NCI-H526 treated with DMSO at 0.1 percent for 48 hours (cell line): ENCODE measurements at regions not wholly inside any gene's neighbourhood (a gene's known extent, or its start where the extent isn't known, plus 50 kb on each side); places are given as distances from the start of the nearest gene placed in this dataset.
"Not testable (repeated sequence)": the region's sequence is repeated elsewhere in the genome, so short reads cannot be mapped to it uniquely, and the experiment has no call there.

Source experiments
- DNase-seq: peaks from one replicate; lab custom pipeline; 2025; lab: John Stamatoyannopoulos, UW

- not testable (repeated sequence) for DNase-seq
Measured at GRCh38 chr2:89874810-89875595, 1183.5 kb downstream of the RPIA start.

DNA sequence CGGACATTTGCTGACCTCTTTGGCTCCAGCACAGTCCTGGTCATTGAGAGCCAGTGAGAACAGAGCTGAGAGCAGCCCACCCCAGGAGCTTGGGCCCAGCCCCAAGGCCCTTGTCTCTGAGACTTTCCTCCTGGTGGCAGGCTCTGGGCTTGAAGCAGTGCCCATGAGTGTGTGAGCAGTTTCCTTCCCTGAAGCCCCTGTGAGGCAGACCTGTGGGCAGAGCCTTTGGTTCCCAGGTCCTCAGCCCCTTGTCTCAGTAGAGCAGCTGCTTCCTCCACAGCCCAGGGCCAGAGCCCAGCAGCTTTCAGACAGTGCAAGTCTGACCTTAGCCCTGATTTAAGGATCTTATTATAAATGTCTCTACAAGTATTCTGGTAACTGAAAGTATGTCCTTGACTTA is 1185.0 kb downstream of the RPIA start:
- DNase-seq: not testable (repeated sequence)

DNA sequence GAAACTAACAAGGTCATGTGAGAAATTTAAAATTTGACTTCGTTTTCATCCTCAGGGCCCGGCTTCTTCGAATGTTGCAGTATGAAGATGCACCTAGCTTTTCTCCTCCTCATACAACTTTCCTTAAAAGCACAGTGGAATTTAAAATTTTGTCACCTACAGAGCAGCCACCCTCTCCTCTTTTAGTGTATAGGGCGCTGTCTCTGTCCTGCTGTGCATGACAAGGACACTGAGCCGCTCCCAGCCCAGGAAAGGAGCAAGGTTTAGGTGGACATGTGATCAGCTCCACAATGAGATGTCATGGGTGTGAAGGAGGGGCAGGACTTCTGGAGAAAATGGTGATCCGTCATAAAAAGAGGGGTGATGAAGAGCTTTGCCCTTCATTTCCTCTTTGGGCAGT is 1185.4 kb downstream of the RPIA start:
- not testable (repeated sequence) for DNase-seq

- DNase-seq: not testable (repeated sequence)
Measured at GRCh38 chr2:89882880-89883279, 1191.4 kb downstream of the RPIA start.

DNA sequence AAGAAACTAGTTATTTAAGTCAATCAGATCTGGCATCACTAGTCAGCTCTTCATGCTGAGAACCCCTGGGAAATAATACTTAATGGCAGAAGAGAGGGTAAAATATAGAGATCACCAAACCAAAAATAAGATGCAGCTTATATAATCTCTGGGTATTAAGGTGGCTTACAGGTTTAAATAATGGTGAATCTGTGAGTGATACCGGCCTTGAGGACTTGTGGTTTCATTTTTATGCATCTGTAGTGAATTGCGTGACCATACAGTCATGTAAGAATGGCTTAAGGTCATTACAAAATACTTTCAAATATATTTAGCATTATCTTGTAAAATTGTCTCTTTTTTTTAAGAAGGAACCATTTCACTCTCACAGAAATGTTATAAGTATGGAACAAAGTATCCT is 1192.2 kb downstream of the RPIA start:
- not testable (repeated sequence) for DNase-seq

- DNase-seq: not testable (repeated sequence)
Measured at GRCh38 chr2:89885071-89885470, 1193.6 kb downstream of the RPIA start.

DNA sequence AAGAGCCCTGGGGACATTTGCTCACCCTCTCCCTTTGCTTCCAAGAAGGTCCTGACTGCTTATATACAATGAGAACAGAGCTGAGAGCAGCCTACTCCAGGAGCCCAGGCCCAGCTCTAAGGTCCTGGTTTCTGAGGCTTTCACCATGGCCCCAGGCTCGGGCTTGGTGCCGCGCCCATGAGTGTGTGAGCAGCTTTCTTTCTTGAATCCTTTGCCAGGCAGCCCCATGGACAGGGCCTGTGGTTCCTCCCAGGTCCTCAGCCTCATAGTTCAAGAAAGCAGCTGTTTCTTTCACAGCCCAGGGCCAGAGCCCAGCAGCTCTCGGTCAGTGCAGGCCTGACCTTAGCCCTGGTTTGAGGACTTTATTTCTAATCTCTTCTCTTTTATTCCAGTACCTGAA is 1197.2 kb downstream of the RPIA start:
- DNase-seq: not testable (repeated sequence)

- not testable (repeated sequence) for DNase-seq
Measured at GRCh38 chr2:89890185-89890773, 1198.8 kb downstream of the RPIA start.

DNA sequence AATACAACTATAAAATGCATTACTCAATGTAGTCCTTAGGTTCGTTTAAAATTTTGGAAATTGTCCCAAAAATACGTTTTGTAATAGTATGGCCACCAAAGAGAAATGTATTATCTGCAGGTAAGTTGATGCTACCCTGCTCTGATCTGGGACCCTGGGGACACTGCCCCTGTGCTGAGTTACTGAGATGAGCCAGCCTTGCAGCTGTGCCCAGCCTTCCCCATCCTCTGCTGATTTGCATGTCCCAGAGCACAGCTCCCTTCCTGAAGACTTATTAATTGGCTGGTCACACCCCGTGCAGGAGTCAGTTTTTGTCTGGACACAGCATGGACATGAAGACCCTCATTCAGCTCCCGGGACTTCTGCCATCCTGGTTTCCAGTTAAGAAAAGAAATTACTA is 1203.5 kb downstream of the RPIA start:
- not testable (repeated sequence) for DNase-seq

DNA sequence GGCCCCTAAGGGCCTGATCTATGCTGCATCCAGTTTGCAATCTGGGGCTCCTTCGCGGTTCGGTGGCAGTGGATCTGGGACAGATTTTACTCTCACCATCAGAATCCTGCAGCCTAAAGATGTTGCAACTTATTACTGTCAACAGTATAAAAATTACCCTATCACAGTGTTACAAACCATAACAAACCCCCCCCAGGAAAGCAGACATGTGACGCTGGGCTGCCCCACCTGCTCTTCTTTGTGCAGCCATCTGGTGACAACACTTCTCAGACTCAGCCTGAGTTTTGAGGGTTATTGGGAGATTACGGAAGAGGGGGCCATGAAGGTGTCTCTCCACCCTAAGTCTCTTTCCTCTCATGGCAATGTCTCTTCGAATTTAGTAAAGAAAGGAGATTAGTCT is 1204.2 kb downstream of the RPIA start:
- not testable (repeated sequence) for DNase-seq

GRCh38 chr2:89927018-89927417 is 1235.5 kb downstream of the RPIA start:
- not testable (repeated sequence) for DNase-seq

GRCh38 chr2:89935436-89935835 is 1244.0 kb downstream of the RPIA start:
- not testable (repeated sequence) for DNase-seq

DNA sequence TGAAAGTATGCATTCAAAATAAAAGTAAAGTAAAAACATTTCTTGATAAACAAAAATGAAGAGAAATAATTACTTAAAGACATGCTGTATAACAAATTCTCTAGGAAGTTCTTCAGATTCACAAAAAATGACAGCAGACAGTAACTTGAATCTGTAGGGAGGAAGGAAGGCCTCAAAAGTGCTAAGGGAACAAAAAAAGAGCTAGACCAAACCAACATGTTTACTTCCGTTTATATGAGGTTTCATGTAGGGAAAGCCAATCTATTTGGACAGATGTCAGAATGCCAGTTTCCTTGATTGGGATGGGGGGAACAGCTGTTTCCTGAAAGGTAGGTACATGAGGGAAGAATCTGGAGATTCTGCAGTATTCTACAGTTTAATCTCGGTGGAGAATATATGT is 1244.5 kb downstream of the RPIA start:
- not testable (repeated sequence) for DNase-seq

DNA sequence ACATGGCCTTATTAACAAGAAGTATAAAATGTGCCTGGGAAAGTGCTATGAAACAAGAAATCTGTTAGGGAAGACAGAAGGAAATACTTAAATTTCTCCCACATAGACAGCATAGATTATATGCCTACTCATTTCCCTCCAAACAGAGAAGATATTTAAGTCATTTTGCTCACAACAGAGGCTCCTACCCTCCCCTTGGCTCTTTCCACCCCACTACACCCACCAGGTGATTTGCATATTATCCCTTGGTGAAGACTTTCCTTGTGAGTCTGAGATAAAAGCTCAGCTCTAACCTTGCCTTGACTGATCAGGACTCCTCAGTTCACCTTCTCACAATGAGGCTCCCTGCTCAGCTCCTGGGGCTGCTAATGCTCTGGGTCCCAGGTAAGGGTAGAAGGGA is 1245.1 kb downstream of the RPIA start:
- not testable (repeated sequence) for DNase-seq

DNA sequence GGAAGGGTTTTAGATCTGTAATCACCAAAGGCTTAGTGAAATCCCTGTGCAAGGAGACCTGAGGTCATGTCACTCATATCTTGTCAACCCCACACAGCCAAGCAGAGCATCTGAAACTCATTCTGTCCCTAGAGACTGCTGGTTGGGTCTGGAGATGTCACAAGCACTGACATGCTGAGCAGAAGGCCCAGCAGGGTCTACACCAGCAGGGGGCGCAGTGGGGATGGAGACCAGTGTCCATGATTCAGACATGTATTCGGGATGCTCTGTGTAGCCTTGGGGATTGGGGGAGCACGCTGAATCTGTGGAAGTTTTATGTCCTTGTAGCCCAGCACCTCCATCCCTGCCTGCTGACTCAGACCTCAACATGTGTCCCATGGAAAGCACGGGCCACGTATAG is 1247.3 kb downstream of the RPIA start:
- DNase-seq: not testable (repeated sequence)

DNA sequence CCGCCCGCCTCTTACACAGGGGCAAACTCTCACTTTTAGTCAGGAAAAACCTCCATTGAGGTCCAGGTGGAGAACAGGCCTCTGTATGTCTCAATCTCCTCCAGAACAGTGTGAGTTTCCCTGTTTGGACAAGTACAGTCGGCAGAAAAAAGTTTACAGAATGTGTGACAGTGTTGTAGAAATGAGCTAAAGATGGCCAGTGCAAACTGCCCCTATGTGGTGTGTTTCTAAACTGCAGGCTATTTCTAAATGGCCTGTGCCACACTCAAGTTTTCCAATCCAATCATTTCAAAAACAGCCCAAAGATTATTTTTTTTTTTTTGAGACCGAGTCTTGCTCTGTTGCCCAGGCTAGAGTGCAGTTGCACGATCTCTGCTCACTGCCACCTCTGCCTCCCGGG is 1252.8 kb downstream of the RPIA start:
- DNase-seq: not testable (repeated sequence)

DNA sequence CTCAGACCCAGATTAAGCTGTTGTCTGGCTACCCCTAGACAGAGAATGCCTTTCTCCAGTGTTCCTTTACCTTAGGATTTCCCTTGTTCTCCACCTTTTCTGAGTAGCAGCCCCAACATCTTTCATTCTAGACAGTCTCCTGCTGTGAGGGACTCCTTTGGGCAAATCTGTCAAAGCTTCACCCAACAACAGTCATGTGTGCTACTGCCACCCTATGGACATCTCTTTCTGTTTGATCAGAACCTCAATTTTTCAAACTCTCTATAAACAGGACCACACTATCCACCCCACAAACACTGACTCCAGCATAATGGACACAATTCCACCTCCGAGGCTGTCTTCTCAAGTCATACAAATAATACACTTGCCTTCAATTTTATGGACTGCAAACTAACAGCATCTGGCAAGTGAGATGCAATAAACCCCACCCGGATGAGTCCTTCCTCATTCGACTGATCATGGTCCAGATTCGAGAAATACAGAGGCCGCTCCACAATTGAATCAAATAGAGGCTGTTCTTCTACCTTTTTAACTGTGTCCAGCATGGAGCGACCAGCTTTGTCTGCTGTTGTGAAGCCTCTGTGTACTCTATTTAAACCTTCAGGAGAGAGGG is 1253.6 kb downstream of the RPIA start:
- DNase-seq: not testable (repeated sequence)

GRCh38 chr2:89947208-89947815 is 1255.8 kb downstream of the RPIA start:
- not testable (repeated sequence) for DNase-seq

GRCh38 chr2:89948102-89948501 is 1256.6 kb downstream of the RPIA start:
- DNase-seq: not testable (repeated sequence)

DNA sequence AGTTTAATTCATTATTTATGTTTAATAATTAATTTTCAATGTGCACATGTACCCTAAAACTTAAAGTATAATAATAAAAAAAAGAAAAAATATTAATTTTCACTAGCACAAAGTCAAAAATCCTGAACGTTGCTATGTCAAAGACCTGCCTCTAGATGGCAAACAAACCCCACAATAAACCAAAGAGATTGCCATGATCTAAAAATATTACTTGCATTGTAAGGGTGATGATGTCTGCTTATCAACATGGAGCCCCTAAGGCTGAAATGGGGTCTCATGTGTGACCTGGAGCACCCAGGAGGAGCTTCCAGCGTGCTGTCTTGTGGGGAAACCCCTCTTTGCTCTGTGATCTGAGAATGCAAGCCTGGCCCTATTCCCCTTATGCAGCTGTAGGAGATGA is 1259.3 kb downstream of the RPIA start:
- not testable (repeated sequence) for DNase-seq

GRCh38 chr2:89957236-89957635 is 1265.8 kb downstream of the RPIA start:
- not testable (repeated sequence) for DNase-seq

DNA sequence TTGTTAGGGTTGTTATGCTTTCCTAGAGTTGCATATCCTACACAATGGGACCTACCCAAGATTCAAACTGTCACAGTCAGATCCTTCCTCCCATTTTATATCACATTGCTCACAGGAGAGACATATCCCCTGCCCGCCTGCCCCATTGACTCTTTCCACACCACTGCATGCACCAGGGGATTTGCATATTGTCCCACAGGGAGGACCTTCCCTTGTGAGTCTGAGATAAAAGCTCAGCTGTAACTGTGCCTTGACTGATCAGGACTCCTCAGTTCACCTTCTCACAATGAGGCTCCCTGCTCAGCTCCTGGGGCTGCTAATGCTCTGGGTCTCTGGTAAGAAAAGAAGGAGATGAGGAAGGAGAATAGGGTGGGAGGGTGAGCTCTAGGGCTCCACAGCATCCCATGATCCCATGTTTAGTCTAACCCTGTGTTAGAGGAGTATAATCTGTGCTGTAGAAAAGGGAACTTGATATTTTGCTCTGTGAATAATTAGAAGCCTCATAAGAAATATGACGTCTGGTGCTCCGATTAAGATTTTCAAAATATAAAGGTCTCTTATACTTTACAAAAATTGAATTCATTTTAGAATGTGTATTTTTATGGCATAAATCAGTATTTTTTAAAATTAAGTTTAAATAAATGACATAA is 1268.4 kb downstream of the RPIA start:
- not testable (repeated sequence) for DNase-seq
